Mesodermal cell (in vitro differentiated cells): ENCODE measurements at regions not wholly inside any gene's neighbourhood (a gene's known extent, or its start where the extent isn't known, plus 50 kb on each side); places are given as distances from the start of the nearest gene placed in this dataset.

Experiments
- H3K27ac ChIP-seq: 2 replicates; pipeline ENCODE4 v1.7.0; 2013; ENCODE audit warnings: mild to moderate bottlenecking, low read depth, low read length, moderate library complexity; ENCODE audit not compliant: severe bottlenecking
- H3K36me3 ChIP-seq: 2 replicates; pipeline ENCODE4 v1.7.1; 2013; ENCODE audit warnings: mild to moderate bottlenecking, low read length, moderate library complexity; ENCODE audit not compliant: control insufficient read depth, insufficient read depth
- H3K4me1 ChIP-seq: one replicate; pipeline ENCODE4 v1.7.1; 2013; ENCODE audit warnings: mild to moderate bottlenecking, low read length; ENCODE audit not compliant: insufficient read depth, control insufficient read depth, poor library complexity, severe bottlenecking
- H3K4me3 ChIP-seq: 2 replicates; pipeline ENCODE4 v1.7.0; 2013; ENCODE audit warnings: low read length, control low read depth, mild to moderate bottlenecking; ENCODE audit not compliant: insufficient read depth, poor library complexity, severe bottlenecking; ENCODE audit errors: extremely low read depth
- H3K9me3 ChIP-seq: 2 replicates; pipeline ENCODE4 v1.7.1; 2013; ENCODE audit warnings: mild to moderate bottlenecking, low read length, moderate library complexity; ENCODE audit not compliant: control insufficient read depth
- WGBS, 2 experiments: methylation state at CpG; one replicate each; pipeline ENCODE4 v1.1.5; 2013; ENCODE audit warnings: missing lambda C conversion rate in 2 of 2; ENCODE audit not compliant: insufficient coverage in 2 of 2; 5-methylcytosine and 5-hydroxymethylcytosine counted together

DNA sequence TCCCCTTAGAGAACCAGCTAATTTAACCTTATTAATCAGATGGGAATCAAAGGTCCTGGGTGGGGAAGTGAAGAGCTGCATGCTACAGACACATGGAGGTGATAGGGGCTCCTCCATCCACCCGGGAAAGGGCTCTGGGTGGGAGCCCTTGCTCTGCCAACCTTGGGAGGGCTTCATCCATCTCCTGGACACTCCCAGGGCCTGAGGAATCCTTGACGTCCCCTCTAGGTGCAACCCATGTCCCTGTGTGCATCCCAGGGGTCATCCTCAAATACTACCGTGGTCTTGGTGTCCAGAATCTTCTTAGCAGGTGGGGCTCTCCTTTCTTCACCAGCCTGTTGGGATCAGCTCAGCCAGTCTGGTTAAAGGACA, 55.4 kb upstream of the IGFBP3 start:
- no peak overlapping the region for H3K4me3 ChIP-seq
- H3K36me3 ChIP-seq = no peaks in the 10 kb centered on the region
- H3K27ac ChIP-seq = no peak overlapping the region
- H3K4me1 ChIP-seq = peaks cover 42% of the 10 kb centered on the region
- 94 to 100% methylated on average over 1 to 3 of the region's 3 CpGs for WGBS, 2 experiments
- peaks cover 5% of the 10 kb centered on the region for H3K9me3 ChIP-seq

DNA sequence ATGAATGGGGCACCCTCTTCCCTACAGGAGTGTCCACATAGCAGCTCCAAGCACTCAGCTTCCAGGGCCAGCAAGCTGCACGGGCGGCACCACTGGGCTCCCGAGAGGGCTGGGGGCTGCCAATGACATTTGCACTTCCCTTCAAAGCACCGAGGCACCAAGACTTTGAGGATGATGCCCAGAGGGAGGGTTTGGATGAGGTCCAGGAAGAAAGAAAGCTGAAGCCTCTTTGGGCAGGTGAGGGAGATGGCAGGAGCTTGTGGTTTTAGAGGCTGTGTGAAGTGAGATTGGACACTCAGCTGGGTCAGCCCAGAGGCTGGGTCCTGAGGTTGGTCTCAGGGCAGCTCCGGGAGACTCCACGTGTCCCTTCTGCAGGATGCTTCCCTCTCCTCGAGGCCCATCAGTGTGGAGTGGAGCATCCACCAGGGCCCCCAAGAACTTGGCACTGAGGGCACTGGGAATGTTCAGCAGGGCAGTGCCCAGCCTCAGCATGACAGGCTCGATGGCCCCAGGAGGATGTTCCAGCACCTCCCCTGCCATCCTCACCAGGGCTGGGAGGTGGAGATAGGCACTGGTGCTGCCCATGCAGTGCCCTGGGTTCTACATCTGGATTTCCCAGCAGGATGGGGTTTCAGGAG, 54.9 kb upstream of the IGFBP3 start:
- Histone ChIP-seq H3K9me3 (peaks cover 5% of the 10 kb centered on the region), H3K36me3 (no peaks in the 10 kb centered on the region), H3K4me1 (peaks cover 41% of the 10 kb centered on the region), H3K4me3 (no peak overlapping the region), H3K27ac (no peak overlapping the region)
- 90 to 92% methylated on average over 7 to 8 of the region's 8 CpGs for WGBS, 2 experiments

DNA sequence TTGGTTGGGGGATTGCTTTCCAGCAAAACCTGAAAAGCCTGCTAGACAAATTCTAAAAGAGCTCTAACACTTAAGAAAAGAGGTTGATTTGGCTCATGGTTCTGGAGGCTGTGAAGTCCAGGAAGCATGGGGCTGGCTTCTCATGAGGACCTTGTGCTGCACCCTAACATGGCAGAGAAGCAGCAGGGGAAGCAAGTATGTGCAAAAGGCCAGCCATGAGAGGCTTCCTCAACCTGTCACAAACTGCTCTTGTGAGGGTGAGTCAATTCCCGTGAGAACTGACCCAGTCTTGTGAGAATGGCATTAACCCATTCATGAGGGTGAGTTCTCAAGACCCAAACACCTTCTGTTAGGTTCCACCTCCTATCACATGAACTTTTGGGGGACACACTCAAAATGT, 54.3 kb upstream of the IGFBP3 start:
- H3K36me3 ChIP-seq = no peaks in the 10 kb centered on the region
- H3K4me3 ChIP-seq = no peak overlapping the region
- peaks cover 37% of the 10 kb centered on the region for H3K4me1 ChIP-seq
- H3K9me3 ChIP-seq = peaks cover 5% of the 10 kb centered on the region
- H3K27ac ChIP-seq = no peak overlapping the region
- WGBS, 2 experiments = 100% methylated on average over 1 of the region's 1 CpG; no CpG with 5 or more reads in 1 of the 2 experiments

DNA sequence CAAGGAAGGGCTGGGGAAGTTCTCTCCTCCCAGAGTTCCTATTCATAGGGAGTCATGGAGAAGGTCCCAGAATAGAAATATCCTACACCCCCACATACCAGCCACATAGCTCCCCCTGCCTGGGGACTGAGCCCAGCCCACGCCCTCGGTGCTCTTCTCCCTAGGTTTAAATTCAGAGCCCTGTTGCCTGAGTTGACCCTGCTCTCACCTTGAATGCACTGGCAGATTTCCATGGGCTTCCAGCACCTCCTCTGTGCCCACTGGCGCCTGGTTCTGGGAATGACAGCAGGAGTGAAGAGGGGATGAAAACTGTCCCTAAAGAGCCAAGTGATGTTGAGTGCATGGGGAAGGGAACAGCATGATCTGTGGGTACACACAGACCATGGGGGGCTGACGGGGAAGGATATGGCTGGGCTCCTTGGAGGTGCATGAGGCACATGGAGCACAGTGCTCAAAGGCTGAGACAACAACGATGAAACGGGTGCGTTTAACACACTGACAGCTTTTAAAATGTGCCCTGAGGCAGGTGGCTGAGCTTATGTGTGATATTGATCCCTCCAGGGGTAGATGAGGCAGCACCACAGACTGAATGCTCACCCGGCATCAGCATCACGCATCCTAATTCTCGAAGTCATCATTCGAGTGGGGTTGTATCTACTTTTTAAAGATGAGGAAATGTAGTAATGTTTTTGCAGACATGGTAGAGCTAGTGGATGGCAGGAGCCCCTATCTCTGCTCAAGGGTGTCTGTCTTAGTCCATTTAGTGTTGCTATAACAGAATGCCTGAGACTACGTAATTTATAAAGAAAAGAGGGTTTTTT, 53.7 kb upstream of the IGFBP3 start:
- Histone ChIP-seq H3K4me3 (no peak overlapping the region), H3K27ac (peak overlapping the region; percentile 69)
- 96 to 97% methylated on average over 10 to 11 of the region's 12 CpGs for WGBS, 2 experiments

DNA sequence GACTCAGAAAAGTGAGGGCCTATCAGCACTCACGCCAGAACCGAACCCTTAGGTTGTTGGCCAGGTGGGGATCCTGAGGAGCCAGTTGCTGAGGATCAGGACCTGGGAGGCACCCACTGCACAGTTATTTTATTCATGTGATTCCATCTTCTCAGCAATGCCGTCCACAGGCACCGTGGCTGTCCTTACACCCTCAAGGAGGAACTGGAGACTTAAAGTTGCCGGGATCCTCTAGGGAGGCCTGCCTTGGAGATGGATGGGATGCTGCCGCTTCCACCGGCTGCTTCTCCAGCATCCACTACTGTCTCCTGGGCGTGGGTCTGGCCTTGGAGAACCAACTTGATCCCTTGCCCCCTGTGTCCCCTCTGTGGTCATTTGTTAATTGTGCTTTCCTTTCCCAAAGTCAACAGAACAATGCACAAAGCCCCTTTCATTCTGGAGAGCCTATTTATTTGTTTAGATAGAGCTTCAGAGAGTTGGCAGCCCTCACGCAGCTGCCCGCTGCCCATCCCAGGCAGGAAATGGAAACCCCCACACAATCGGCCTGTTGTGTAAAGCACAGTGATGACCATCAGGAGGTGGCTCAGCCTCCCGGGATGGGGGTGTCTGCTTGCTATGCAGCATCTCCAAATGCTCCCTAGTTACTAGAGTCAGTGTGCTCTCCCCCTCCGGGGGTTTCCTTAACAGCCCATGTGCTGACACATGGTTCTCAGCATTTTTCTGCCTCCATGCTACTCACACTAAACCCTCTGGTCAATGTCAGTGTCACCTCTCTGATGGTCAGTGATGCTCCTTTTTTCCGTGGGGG, 52.9 kb upstream of the IGFBP3 start:
- WGBS, 2 experiments = 78 to 86% methylated on average over 8 to 11 of the region's 14 CpGs
- H3K36me3 ChIP-seq = no peaks in the 10 kb centered on the region
- peak overlapping the region; percentile 69 for H3K27ac ChIP-seq
- H3K9me3 ChIP-seq = peaks cover 5% of the 10 kb centered on the region
- H3K4me1 ChIP-seq = peaks cover 29% of the 10 kb centered on the region
- no peak overlapping the region for H3K4me3 ChIP-seq

More for the DNA sequence above, 53.7 kb upstream of the IGFBP3 start:
- no peaks in the 10 kb centered on the region for H3K36me3 ChIP-seq
- H3K9me3 ChIP-seq = peaks cover 5% of the 10 kb centered on the region
- H3K4me1 ChIP-seq = peaks cover 34% of the 10 kb centered on the region

DNA sequence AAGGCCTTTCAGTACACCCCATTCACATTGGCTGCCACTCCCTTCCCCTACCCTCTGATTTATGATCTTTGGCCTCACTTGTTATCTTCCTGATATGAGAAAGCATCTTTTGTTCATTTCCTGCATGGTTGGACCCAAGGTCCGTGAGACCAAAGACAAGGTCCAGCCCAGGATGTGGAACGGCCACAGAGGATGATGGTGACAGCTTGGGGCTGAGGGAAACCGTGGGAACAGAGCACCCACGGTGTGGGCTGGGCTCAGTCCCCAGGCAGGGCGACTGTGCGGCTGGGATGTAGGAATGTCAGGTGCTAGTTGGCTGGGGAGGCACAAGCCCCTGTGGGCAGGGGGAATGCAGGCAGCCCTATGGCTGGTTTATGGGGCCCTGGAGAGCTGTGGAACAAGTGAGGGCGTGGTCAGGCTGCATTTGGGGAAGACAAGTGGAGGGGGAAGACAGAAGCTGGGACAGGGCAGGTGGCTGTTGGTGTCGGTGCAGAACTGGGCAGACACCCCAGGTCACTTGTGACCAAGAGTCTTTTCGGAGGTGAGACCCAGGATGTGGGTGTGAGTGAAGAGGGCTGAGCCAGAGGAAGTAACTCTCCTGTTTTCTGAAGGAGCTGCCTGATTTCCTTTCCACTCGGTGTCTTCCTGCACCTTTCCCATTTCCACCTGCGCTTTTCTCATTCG, 51.7 kb upstream of the IGFBP3 start:
- no peak overlapping the region for H3K4me3 ChIP-seq
- no peak overlapping the region for H3K27ac ChIP-seq
- H3K36me3 ChIP-seq = no peaks in the 10 kb centered on the region
- 88 to 91% methylated on average over 8 to 9 of the region's 12 CpGs for WGBS, 2 experiments
- H3K9me3 ChIP-seq = peaks cover 5% of the 10 kb centered on the region
- peaks cover 20% of the 10 kb centered on the region for H3K4me1 ChIP-seq

DNA sequence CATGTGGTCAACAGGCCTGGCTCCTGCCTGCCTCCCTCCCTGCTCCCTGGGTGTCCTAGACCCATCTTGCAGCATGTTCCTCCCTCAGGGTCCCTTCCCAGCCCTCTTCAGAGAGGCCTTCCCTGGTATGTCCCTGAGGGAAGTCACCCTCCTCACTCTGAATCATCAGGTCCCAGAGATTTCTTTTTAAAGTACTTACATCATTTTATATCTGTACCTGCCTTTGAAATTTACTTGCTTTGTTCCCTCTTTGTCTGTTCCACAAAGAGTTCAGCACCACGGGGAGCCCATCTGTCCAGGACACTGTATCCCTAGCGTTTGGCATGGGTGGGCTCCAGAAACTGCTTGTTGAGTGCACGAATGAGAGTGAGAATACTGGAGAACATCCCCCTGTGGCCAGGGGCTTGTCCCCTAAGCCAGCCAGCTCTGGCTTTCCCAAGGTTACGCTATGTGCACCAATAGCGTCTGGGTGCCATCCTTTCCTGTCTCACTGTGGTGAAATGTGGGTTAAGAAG, 50.6 kb upstream of the IGFBP3 start:
- H3K4me1 ChIP-seq = peaks cover 13% of the 10 kb centered on the region

DNA sequence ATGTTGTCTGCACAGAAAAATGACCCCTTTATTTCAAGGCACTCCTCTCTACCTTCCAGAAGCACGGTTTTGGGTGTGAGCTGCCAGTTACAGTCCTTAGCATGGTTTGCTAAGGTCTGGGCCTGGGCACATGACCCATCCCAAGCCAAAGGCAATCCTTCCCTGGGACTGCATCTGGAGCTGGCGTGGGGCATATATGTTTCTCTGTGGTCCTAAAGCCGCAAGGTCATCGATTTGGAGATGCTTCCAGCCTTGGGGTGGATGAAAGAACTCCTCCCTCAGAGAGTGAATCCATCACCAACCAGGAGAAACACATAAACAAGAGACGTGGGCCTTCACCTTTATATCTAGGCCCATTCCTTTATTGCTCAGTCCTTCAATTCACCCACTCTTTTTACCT, 50.1 kb upstream of the IGFBP3 start:
- no peak overlapping the region for H3K27ac ChIP-seq
- H3K36me3 ChIP-seq = no peaks in the 10 kb centered on the region
- H3K9me3 ChIP-seq = peaks cover 5% of the 10 kb centered on the region
- 88 to 90% methylated on average over 3 to 5 of the region's 5 CpGs for WGBS, 2 experiments
- H3K4me1 ChIP-seq = peaks cover 13% of the 10 kb centered on the region
- H3K4me3 ChIP-seq = no peak overlapping the region

More for the DNA sequence above, 50.6 kb upstream of the IGFBP3 start:
- no peak overlapping the region for H3K4me3 ChIP-seq
- 93 to 94% methylated on average over 4 to 5 of the region's 5 CpGs for WGBS, 2 experiments
- no peak overlapping the region for H3K27ac ChIP-seq
- H3K9me3 ChIP-seq = peaks cover 5% of the 10 kb centered on the region
- H3K36me3 ChIP-seq = no peaks in the 10 kb centered on the region
